Liver (tissue), 8 donors: ENCODE measurements at regions not wholly inside any gene's neighbourhood (a gene's known extent, or its start where the extent isn't known, plus 50 kb on each side); places are given as distances from the start of the nearest gene placed in this dataset.

Source experiments
- DNase-seq: peaks from one replicate; pipeline ENCODE4 v3.0.0-alpha.2; 2017; ENCODE audit warnings: low spot score
- H3K27ac ChIP-seq, 2 donors: one replicate each; pipeline ENCODE4 v1.7.0; 2013; ENCODE audit warnings: inconsistent platforms in 2 of 2, low read length in 2 of 2, control low read depth in 1 of 2, low read depth in 1 of 2, mild to moderate bottlenecking in 1 of 2
- H3K27me3 ChIP-seq, 4 donors: one replicate each; pipeline versions ENCODE4 v1.6.1 to v1.7.0; 2013; ENCODE audit warnings: low read length in 3 of 4, inconsistent platforms in 1 of 4, mild to moderate bottlenecking in 1 of 4, moderate library complexity in 1 of 4; ENCODE audit not compliant: control insufficient read depth in 4 of 4, insufficient read depth in 4 of 4
- H3K36me3 ChIP-seq, 4 donors: one replicate each; pipeline versions ENCODE4 v1.6.1 to v1.7.0; 2013; ENCODE audit warnings: low read length in 3 of 4, mild to moderate bottlenecking in 3 of 4, low read depth in 1 of 4, moderate library complexity in 1 of 4; ENCODE audit not compliant: control insufficient read depth in 4 of 4, insufficient read depth in 3 of 4
- H3K4me1 ChIP-seq, 4 donors: one replicate each; pipeline versions ENCODE4 v1.6.1 to v1.7.0; 2013; ENCODE audit warnings: low read length in 3 of 4, mild to moderate bottlenecking in 3 of 4, moderate library complexity in 1 of 4; ENCODE audit not compliant: control insufficient read depth in 4 of 4, insufficient read depth in 4 of 4
- H3K4me3 ChIP-seq, 3 donors: one replicate each; pipeline versions ENCODE4 v1.6.1 to v1.7.0; 2013; ENCODE audit warnings: low read length in 3 of 3, control low read depth in 1 of 3, low read depth in 1 of 3, mild to moderate bottlenecking in 1 of 3
- H3K9ac ChIP-seq, 2 donors: one replicate each; pipeline ENCODE4 v1.7.0; 2013; ENCODE audit warnings: low read length in 2 of 2, mild to moderate bottlenecking in 2 of 2, moderate library complexity in 2 of 2, control low read depth in 1 of 2, low read depth in 1 of 2
- H3K9me3 ChIP-seq, 4 donors: one replicate each; pipeline versions ENCODE4 v1.6.1 to v1.7.0; 2013; ENCODE audit warnings: low read length in 3 of 4; ENCODE audit not compliant: control insufficient read depth in 4 of 4
- ATF3 ChIP-seq: IDR thresholded peaks from 2 replicates; pipeline ENCODE4 v1.6.1; 2016; ENCODE audit warnings: antibody characterized with exemption
- CTCF ChIP-seq: fragments of 150-350 bp; IDR thresholded peaks from 2 replicates; pipeline ENCODE4 v1.5.1; 2017; ENCODE audit warnings: improper control_type of control experiment, low read depth, low read length; ENCODE audit not compliant: missing input control
- EGR1 ChIP-seq, 2 donors: IDR thresholded peaks; 2 replicates each; pipeline ENCODE4 v1.6.1; 2016 to 2018; ENCODE audit warnings: antibody characterized with exemption in 2 of 2, low read depth in 2 of 2
- FOXA1 ChIP-seq: IDR thresholded peaks from 2 replicates; pipeline ENCODE4 v1.6.1; 2016; ENCODE audit warnings: antibody characterized with exemption
- FOXA2 ChIP-seq: IDR thresholded peaks from 2 replicates; pipeline ENCODE4 v1.6.1; 2016; ENCODE audit warnings: antibody characterized with exemption
- GABPA ChIP-seq, 2 donors: IDR thresholded peaks in 1 of 2; conservative IDR thresholded peaks in 1 of 2; 2 replicates each; pipeline ENCODE4 v1.6.1; 2016; ENCODE audit warnings: antibody characterized with exemption in 2 of 2, mild to moderate bottlenecking in 1 of 2, moderate library complexity in 1 of 2
- HNF4A ChIP-seq, 2 donors: conservative IDR thresholded peaks; 2 replicates each; pipeline ENCODE4 v1.6.1; 2016; ENCODE audit warnings: antibody characterized with exemption in 2 of 2, mild to moderate bottlenecking in 2 of 2
- HNF4G ChIP-seq: IDR thresholded peaks from 2 replicates; pipeline ENCODE4 v1.6.1; 2016; ENCODE audit warnings: antibody characterized with exemption
- JUND ChIP-seq, 2 donors: IDR thresholded peaks; 2 replicates each; pipeline ENCODE4 v1.6.1; 2016; ENCODE audit warnings: antibody characterized with exemption in 2 of 2
- NR2F2 ChIP-seq: IDR thresholded peaks from 2 replicates; pipeline ENCODE4 v1.6.1; 2016; ENCODE audit warnings: antibody characterized with exemption
- RAD21 ChIP-seq, 2 donors: IDR thresholded peaks; 2 replicates each; pipeline ENCODE4 v1.6.1; 2016; ENCODE audit warnings: antibody characterized with exemption in 2 of 2, mild to moderate bottlenecking in 2 of 2
- RXRA ChIP-seq, 2 donors: IDR thresholded peaks; 2 replicates each; pipeline ENCODE4 v1.6.1; 2017 to 2018; ENCODE audit warnings: antibody characterized with exemption in 2 of 2, mild to moderate bottlenecking in 1 of 2
- SP1 ChIP-seq: IDR thresholded peaks from 2 replicates; pipeline ENCODE4 v1.6.1; 2018; ENCODE audit warnings: antibody characterized with exemption, mild to moderate bottlenecking
- TAF1 ChIP-seq: conservative IDR thresholded peaks from 2 replicates; pipeline ENCODE4 v1.6.1; 2016; ENCODE audit warnings: antibody characterized with exemption, mild to moderate bottlenecking
- YY1 ChIP-seq: IDR thresholded peaks from 2 replicates; pipeline ENCODE4 v1.6.1; 2016; ENCODE audit warnings: antibody characterized with exemption, mild to moderate bottlenecking
- WGBS: extraction: QIAGEN DNeasy Blood & Tissue Kit; methylation state at CpG from one replicate; pipeline ENCODE4 v1.1.7; 2013; 5-methylcytosine and 5-hydroxymethylcytosine counted together
- TF ChIP-seq, protein P1 (sequence below): IDR thresholded peaks from 2 replicates; pipeline ENCODE4 v1.6.1; 2016; ENCODE audit warnings: antibody characterized with exemption
- TF ChIP-seq, protein P2 (sequence below): IDR thresholded peaks from 2 replicates; pipeline ENCODE4 v1.6.1; 2016; ENCODE audit warnings: antibody characterized with exemption
- donor health status: healthy.
- donor health status: healthy.
- donor health status: healthy.
- donor health status: healthy.
- donor health status: healthy.

DNA sequence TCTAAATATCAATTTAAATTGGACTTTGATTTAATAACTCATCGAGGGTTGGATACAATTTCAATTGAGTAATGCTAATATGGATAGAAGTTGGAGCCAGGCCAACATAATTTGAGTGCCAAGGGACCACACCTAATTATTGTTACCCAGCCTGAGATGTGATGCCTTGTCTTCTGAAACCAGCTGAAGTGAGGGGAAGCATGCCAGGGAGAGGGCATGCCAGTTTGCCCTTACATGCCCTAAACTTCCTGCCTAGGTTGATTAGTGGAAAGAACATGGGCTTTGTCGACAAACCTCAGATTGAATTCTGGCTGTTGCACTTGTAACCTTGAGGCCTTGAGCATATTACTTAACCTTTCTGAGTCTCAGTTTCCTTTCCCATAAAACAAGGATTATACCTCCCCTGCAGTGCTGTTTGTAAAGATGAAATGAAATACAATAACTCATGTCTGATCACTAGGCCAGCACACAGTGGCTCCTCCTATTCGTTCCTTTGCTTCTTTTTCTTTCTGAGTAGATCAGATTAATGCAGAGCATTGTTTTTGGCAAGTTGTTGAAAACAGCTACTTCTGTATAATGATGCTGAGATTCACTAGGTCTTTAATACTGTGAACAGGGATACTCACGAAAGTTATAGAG is 412.8 kb downstream of the TLE4 start:
- no peak for DNase-seq
- no peaks in the 10 kb centered on the region for H3K36me3 ChIP-seq
- TF ChIP-seq NR2F2 = peak; percentile 78
- TF ChIP-seq FOXA1 = no peak
- H3K4me3 ChIP-seq = no peak overlapping the region
- H3K27me3 ChIP-seq = peaks cover 0 to 2% (median 0%) of the 10 kb centered on the region in 4 donors
- no peaks in the 10 kb centered on the region for H3K4me1 ChIP-seq
- 72% methylated on average over 4 of the region's 4 CpGs for WGBS
- no peak overlapping the region for H3K27ac ChIP-seq
- H3K9me3 ChIP-seq = no peaks in the 10 kb centered on the region
- no peak overlapping the region for H3K9ac ChIP-seq

DNA sequence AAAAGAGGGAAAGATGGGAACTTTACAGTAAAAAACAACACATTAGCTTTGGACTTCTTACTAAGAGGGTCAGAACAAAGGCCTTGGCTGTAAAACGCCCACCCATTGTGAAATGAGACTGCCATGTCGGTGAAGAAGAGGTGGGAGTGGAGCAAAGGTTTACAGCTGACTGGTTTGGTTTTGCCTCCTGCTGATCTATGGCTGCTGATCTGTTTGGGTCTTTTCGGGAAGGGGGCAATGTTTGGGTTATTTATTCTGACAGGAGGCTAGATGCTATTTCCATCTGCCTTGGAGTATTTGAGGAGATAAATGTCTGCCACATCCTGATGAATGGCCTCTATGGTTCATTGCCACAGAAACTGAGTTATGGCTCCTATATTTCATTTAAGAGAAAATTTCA is 408.7 kb downstream of the TLE4 start:
- 45% methylated on average over 3 of the region's 3 CpGs for WGBS
- Histone ChIP-seq H3K4me1 (no peaks in the 10 kb centered on the region), H3K4me3 (no peak overlapping the region), H3K9ac (no peak overlapping the region), H3K9me3 (no peaks in the 10 kb centered on the region), H3K27ac (no peak overlapping the region), H3K27me3 (peaks cover 0 to 4% (median 1%) of the 10 kb centered on the region in 4 donors), H3K36me3 (no peaks in the 10 kb centered on the region)
- DNase-seq = no peak
- no peak for TF ChIP-seq CTCF
- TF ChIP-seq, protein P1, sequence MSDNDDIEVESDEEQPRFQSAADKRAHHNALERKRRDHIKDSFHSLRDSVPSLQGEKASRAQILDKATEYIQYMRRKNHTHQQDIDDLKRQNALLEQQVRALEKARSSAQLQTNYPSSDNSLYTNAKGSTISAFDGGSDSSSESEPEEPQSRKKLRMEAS = no peak

GRCh38 chr9:79977510-79978197 is 405.9 kb downstream of the TLE4 start:
- no peak for DNase-seq
- Histone ChIP-seq H3K4me3 (no peak overlapping the region), H3K4me1 (no peaks in the 10 kb centered on the region), H3K27me3 (peaks cover 0 to 4% (median 0%) of the 10 kb centered on the region in 4 donors), H3K36me3 (no peaks in the 10 kb centered on the region), H3K27ac (no peak overlapping the region), H3K9ac (no peak overlapping the region), H3K9me3 (no peaks in the 10 kb centered on the region)
- WGBS = 77% methylated on average over 1 of the region's 1 CpG
- TF ChIP-seq FOXA1 (no peak), FOXA2 (no peak), HNF4G (no peak), CTCF (no peak), SP1 (no peak), NR2F2 (no peak), GABPA (IDR thresholded peaks at IDR 0.05 in 1 of 2, conservative IDR thresholded peaks at IDR 0.05 in 1 of 2) (no peak), RXRA (IDR thresholded peaks at IDR 0.05) (no peak), TAF1 (no peak), YY1 (no peak), HNF4A (conservative IDR thresholded peaks at IDR 0.05) (no peak), JUND (IDR thresholded peaks at IDR 0.05) (no peak), EGR1 (IDR thresholded peaks at IDR 0.05; ENCODE audit: low read depth in 2 of 2) (no peak), RAD21 (IDR thresholded peaks at IDR 0.05) (no peak), ATF3 (no peak)
- TF ChIP-seq, protein P2, sequence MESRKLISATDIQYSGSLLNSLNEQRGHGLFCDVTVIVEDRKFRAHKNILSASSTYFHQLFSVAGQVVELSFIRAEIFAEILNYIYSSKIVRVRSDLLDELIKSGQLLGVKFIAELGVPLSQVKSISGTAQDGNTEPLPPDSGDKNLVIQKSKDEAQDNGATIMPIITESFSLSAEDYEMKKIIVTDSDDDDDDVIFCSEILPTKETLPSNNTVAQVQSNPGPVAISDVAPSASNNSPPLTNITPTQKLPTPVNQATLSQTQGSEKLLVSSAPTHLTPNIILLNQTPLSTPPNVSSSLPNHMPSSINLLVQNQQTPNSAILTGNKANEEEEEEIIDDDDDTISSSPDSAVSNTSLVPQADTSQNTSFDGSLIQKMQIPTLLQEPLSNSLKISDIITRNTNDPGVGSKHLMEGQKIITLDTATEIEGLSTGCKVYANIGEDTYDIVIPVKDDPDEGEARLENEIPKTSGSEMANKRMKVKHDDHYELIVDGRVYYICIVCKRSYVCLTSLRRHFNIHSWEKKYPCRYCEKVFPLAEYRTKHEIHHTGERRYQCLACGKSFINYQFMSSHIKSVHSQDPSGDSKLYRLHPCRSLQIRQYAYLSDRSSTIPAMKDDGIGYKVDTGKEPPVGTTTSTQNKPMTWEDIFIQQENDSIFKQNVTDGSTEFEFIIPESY = no peak
